BJ (cell line): ENCODE measurements at regions not wholly inside any gene's neighbourhood (a gene's known extent, or its start where the extent isn't known, plus 50 kb on each side); places are given as distances from the start of the nearest gene placed in this dataset.

Experiments
- CTCF ChIA-PET: fragments of 350-600 bp; formaldehyde crosslinking; extraction: SDS; loops from one replicate; lab custom pipeline; 2021; ENCODE audit warnings: antibody characterized with exemption, inconsistent platforms; lab: Yijun Ruan, JAX
- POLR2A ChIA-PET: fragments of 300-600 bp; sonication (Branson Sonifier 250); formaldehyde crosslinking; extraction: SDS; loops from one replicate; lab custom pipeline; 2021; ENCODE audit warnings: antibody characterized with exemption; lab: Charles Lee
- DNase-seq: peaks from one replicate; pipeline ENCODE4 v3.0.0-alpha.2; 2011; ENCODE audit warnings: low read depth
- H3K27me3 ChIP-seq: 2 replicates; pipeline ENCODE4 v1.6.0; 2011; ENCODE audit warnings: low read length; ENCODE audit not compliant: control insufficient read depth, insufficient read depth
- H3K36me3 ChIP-seq: 2 replicates; pipeline ENCODE4 v1.5.1; 2011; ENCODE audit warnings: low read length; ENCODE audit not compliant: control insufficient read depth, insufficient read depth
- H3K4me3 ChIP-seq: 2 replicates; pipeline ENCODE4 v1.5.1; 2011; ENCODE audit warnings: low read depth, mild to moderate bottlenecking, control low read depth, low read length
- TF ChIP-seq, protein P1 (sequence below): IDR thresholded peaks from 2 replicates; pipeline ENCODE4 v1.5.1; 2011; ENCODE audit warnings: low read depth, mild to moderate bottlenecking, control low read depth, inconsistent platforms, low read length, moderate library complexity; ENCODE audit not compliant: insufficient read depth

DNA sequence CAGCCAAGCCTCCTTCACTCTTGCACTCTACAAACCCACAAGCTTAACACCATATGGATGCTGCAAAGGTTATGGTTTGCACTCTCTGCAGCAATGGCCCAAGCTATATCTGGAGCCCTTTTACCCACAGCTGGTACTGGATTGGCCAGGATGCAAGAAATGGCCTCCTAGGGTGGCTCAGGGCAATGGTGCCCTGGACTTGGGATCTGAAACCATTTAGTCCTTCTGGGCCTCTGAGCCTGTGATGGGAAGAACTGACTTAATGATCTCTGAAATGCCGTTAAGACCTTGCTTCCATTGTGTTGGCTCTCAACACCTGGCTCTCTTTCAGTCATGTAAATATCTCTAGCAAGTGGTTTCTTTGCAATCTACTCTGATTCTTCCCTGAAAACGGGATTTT, 626.0 kb downstream of the KCTD8 start:
- Histone ChIP-seq H3K27me3 (no peaks in the 10 kb centered on the region), H3K36me3 (no peaks in the 10 kb centered on the region), H3K4me3 (no peak overlapping the region)
- DNase-seq: no peak
- TF ChIP-seq, protein P1, sequence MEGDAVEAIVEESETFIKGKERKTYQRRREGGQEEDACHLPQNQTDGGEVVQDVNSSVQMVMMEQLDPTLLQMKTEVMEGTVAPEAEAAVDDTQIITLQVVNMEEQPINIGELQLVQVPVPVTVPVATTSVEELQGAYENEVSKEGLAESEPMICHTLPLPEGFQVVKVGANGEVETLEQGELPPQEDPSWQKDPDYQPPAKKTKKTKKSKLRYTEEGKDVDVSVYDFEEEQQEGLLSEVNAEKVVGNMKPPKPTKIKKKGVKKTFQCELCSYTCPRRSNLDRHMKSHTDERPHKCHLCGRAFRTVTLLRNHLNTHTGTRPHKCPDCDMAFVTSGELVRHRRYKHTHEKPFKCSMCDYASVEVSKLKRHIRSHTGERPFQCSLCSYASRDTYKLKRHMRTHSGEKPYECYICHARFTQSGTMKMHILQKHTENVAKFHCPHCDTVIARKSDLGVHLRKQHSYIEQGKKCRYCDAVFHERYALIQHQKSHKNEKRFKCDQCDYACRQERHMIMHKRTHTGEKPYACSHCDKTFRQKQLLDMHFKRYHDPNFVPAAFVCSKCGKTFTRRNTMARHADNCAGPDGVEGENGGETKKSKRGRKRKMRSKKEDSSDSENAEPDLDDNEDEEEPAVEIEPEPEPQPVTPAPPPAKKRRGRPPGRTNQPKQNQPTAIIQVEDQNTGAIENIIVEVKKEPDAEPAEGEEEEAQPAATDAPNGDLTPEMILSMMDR: no peak
- ChIA-PET POLR2A (no interaction called here), CTCF (no interaction called here)

DNA sequence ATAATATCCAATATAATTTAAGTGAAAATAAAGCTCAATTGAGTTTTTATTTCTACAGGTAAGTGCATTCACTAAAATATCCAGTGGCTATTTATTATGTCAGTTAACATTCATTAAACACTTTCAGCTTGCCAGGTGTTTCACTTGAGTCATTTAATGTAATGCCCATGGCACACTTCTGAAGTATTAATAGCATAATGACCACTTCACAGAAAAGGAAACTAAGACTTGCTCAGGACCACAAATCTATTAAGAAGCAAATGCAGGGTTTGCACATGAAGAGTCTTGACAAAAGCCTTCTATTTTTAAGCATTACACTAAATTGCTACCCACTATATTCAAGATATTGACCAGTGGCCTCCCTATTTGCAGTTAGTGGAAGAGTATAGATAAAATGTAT, 612.7 kb downstream of the KCTD8 start:
- ChIA-PET CTCF (no interaction called here), POLR2A (no interaction called here)
- Histone ChIP-seq H3K36me3 (no peaks in the 10 kb centered on the region), H3K4me3 (no peak overlapping the region), H3K27me3 (no peaks in the 10 kb centered on the region)
- TF ChIP-seq, protein P1: no peak
- DNase-seq: no peak

DNA sequence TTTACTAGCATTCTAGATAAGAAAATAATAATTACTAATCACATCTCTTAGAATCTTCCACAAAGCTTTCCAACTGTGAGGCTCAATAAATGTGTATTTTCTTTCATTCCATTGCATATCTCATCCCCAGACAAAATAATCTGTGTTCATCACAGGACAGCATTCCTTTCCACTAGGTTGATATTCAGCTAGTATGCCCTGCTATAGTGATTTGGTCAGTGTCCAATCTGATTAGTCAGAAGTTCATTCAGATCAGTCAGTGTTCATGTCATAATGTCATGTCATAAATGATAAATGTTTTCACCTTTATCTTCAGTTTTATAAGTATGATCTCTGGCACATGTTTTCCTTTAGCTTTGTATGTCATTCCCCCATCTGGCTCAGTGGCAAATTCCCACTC, 611.4 kb downstream of the KCTD8 start:
- DNase-seq: no peak
- no peaks in the 10 kb centered on the region for H3K27me3 ChIP-seq
- ChIA-PET POLR2A (no interaction called here), CTCF (no interaction called here)
- TF ChIP-seq, protein P1: no peak
- H3K36me3 ChIP-seq: no peaks in the 10 kb centered on the region
- no peak overlapping the region for H3K4me3 ChIP-seq

DNA sequence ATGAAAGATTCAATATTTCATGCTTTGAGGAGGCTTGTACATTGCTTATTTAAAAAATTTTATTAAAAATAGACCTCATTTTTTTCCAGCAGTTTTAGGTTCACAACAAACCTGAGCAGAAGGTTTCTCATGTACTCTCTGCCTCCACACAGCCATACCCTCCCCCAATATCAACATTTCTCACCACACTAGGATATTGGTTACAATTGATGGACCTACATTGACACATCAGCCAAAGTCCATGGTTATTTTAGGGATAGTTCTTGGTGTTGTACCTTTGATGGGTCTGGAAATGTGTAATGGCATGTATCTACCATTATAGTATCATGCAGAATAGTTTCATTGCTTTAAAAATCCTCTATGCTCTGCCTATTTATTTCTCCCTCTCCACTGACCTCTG, 611.0 kb downstream of the KCTD8 start:
- Histone ChIP-seq H3K36me3 (no peaks in the 10 kb centered on the region), H3K4me3 (no peak overlapping the region), H3K27me3 (no peaks in the 10 kb centered on the region)
- TF ChIP-seq, protein P1: no peak
- ChIA-PET POLR2A (no interaction called here), CTCF (no interaction called here)
- DNase-seq: no peak

DNA sequence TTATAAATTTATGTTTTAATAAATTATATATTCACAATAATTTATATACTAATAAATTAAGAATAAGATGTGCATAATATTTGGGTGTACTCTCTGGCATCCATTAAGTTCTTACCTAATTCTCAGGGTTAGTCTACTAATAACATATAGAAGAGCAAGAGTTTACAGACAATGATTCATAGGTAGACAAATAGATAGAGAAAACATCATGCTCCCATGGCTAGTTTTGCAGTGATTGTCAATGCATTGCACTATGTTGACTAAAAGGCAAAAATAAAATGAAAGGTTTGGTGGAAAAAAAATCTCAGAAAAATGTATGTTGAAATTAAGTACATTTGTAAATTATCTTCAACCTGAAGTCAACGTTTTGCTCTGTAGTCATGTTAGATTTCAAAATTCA, 606.0 kb downstream of the KCTD8 start:
- H3K27me3 ChIP-seq: no peaks in the 10 kb centered on the region
- H3K36me3 ChIP-seq: no peaks in the 10 kb centered on the region
- ChIA-PET CTCF (no interaction called here), POLR2A (no interaction called here)
- DNase-seq: no peak
- TF ChIP-seq, protein P1: no peak
- H3K4me3 ChIP-seq: no peak overlapping the region
